GM18505 (cell line): ENCODE measurements at regions not wholly inside any gene's neighbourhood (a gene's known extent, or its start where the extent isn't known, plus 50 kb on each side); places are given as distances from the start of the nearest gene placed in this dataset.
"Not testable (repeated sequence)": the region's sequence is repeated elsewhere in the genome, so short reads cannot be mapped to it uniquely, and the experiment has no call there.

Source experiments
- ATAC-seq: cut with Tn5 transposase; IDR thresholded peaks from one replicate; pipeline ENCODE4 v1.9.1; 2021; ENCODE audit not compliant: unreplicated experiment
- POLR2A ChIP-seq: IDR thresholded peaks from 4 replicates; pipeline ENCODE4 v1.6.1; 2011; ENCODE audit warnings: borderline replicate concordance; ENCODE audit not compliant: insufficient read depth, insufficient read length; ENCODE audit errors: extremely low read depth

DNA sequence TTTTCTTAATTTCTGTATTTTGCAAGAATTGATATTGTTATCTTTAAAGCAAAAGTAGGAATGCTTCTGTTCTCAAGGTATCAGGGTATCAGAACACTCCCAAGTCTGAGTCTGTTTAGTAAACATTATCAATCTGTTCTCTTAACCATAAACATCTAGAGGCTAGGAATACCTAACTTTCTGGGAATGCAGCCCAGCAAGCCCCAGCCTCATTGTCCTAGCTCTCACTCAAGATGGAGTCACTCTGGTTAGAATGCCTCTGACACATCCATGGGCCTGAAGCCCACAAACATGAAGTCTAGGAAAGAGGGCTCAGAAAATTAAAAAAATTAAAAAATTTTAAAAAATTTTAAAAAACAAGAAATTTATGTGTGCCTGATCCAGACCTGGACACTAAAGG is 315.1 kb upstream of the DKK2 start:
- ATAC-seq = no peak
- TF ChIP-seq POLR2A = no peak

DNA sequence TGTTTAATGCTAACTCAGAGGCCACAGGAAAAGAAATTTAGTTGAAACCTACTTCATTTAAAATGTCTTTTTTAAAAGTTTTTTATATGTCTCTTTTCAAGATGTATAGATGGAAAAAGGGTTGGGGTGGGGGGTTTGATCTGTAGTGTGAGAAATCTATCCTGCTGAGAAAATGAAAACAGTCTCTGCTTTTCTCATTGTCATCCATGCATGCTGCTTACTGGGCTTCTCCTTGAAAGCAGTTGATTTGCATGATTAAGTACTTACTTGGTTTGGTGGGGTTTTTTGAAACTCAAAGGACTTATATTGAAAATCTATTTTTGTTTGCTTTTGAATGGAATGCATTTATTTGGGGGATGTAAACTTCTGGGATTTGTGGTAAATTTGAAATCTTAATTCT is 313.6 kb upstream of the DKK2 start:
- no peak for TF ChIP-seq POLR2A
- ATAC-seq = no peak

GRCh38 chr4:107349266-107349665 is 313.2 kb upstream of the DKK2 start:
- no peak for TF ChIP-seq POLR2A

DNA sequence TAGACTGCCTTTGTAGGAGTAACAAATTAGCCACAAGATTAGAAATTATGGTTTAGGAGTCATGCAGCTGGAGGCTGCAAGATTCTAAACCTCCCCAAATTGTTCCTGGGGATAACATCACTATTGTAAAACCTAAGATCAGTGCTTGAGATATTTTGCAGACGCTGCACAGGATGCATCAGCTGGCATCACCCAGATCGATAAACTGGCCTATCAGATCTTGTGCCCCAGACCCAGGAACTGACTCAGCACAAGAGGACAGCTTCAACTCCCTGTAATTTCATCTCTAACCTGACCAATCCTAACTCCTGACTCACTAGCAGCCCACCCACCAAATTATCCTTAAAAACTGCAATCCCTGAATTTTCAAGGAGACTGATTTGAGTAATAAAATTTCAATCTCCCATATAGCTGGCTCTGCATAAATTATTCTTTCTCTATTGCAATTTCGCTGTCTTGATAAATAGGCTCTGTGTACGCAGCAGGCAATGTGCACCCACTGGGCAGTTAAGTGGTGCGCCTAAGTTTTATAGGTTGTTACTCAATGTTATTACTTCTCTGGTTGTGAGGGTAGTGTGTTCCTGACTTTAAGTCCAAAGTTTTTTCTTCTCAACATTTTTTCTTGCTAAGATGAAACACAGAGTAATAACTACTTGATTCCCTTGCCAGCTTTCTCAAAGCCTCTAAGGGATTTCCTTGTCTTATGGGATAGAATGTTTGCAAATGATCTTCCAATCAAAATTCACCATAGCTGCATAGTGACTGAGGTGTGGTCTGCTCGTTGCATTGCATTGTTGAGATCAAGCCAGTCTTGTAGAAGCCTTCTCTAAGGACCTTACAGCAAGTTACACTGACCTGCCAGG is 312.3 kb upstream of the DKK2 start:
- no peak for TF ChIP-seq POLR2A
- ATAC-seq = no peak

More at GRCh38 chr4:107349266-107349665, 313.2 kb upstream of the DKK2 start:
- no peak for ATAC-seq

DNA sequence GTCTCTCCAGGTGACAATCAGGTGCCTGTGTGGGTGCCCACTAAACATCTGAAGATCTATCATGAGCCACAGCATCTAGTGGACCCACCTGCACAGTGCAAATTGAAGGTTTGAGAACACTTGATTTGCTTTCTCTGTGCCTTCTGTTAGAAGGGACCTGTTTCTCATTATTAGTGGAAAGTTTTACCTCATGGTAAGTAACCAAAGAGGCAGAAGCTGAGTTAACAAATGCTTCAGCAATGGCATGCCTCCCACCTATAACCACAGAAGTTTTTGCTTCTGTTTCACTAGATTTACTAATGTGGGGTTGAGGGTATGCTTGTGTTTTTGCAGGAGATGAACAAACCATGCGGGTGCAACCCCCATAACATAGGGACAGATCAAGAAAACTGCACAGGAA is 297.4 kb upstream of the DKK2 start:
- ATAC-seq = no peak
- TF ChIP-seq POLR2A = no peak

GRCh38 chr4:107332656-107333055 is 296.5 kb upstream of the DKK2 start:
- not testable (repeated sequence) for ATAC-seq

GRCh38 chr4:107330916-107331315 is 294.8 kb upstream of the DKK2 start:
- TF ChIP-seq POLR2A = no peak
- no peak for ATAC-seq

DNA sequence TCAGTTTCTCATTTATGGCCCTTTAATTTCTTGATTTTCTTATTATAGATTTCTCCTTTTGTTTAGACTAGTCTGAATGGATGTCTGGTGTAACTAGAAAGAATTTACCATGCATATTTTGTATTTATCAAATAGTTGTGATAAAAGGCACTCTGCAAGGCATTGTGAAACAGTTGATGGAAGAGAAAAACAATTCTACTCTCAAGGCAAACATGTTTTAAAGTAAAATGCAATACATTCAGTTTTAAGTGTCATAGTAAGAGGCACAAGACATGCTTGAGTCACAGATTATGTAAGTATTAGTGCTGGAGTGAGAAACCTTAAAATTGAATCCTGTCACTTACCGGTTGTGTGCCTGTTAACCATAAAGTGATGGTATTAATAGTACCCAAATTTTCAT is 283.3 kb upstream of the DKK2 start:
- ATAC-seq = no peak
- no peak for TF ChIP-seq POLR2A

- TF ChIP-seq POLR2A = no peak
- no peak for ATAC-seq
Measured at GRCh38 chr4:107318078-107318477, 282.0 kb upstream of the DKK2 start.

- no peak for TF ChIP-seq POLR2A
- ATAC-seq = no peak
Measured at GRCh38 chr4:107317611-107318010, 281.5 kb upstream of the DKK2 start.

DNA sequence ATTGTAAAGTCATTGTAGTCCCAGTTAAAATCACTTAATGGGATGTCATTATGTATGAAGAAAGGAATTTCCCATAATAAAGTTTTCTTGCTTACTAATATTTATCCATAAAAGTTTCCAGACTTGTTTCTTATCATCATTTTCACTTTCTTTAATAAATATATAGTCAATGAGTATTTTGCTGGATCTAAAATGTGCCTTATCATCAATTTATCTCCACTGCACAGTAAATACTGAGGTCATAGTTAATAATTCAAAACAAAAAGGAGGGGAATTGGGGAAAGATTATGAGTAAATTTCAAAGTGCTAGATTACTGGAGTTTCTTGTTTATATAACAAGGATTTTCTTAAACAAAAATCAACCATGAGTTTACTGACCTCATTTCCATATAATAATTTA is 279.5 kb upstream of the DKK2 start:
- TF ChIP-seq POLR2A = no peak
- no peak for ATAC-seq

GRCh38 chr4:107314156-107314555 is 278.0 kb upstream of the DKK2 start:
- no peak for ATAC-seq
- TF ChIP-seq POLR2A = no peak

DNA sequence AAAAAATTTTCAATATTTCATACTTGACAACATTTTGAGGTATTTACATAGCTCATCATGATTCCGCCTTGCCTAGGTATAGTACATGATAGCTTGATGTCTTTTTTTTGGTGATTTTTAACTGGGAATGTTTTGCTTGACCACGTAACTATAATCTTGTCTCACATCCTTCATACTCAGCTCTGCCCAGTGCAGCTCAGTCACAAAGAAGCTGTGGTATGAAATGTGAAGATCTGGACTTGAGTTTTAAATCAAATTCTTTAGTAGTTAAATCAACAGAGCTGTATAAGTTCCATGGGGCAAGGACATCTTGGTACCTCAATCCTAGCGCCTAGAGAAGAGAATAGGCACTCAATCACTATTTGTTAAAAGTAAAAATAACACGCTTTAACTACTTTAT is 276.3 kb upstream of the DKK2 start:
- no peak for ATAC-seq
- no peak for TF ChIP-seq POLR2A

- ATAC-seq = no peak
- no peak for TF ChIP-seq POLR2A
Measured at GRCh38 chr4:107304699-107305286, 268.7 kb upstream of the DKK2 start.

DNA sequence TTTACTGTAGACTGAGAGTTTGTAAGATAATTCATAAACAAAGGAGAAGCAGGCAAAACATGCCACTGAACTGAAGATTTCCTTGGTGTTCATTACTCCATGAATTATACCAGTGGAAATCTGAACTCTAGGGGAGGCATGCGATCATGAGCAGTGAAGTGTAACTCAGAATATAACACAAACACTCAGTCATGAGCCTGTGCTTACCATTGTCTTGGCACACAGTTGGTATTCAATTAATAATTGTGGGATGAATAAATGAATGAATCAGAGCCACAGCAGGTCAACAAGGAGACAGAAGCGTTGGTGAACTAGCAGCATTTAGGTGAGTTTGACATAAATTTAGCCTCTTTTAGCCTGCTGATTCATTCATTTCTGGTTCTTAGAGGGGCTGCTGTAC is 263.5 kb upstream of the DKK2 start:
- TF ChIP-seq POLR2A = no peak
- ATAC-seq = no peak

DNA sequence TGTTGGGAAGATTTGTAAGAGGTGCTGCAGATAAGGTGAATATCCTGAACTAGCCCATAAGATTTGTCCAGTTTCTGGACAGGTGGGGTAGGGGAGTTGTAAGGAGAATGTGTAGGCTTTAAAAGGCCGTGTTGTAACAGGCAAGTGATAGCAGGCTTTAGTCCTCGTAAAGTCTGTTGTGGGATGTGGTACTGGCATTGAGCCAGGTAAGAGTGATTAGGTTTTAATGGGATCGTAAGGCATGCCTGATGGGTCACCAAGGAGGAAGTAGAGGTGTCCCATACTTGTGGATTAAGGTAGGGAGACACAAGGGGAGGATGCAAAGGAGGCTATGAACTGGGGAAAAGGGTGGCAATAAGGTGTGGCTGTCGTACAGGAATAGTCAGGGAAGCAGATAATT is 256.9 kb upstream of the DKK2 start:
- no peak for TF ChIP-seq POLR2A
- no peak for ATAC-seq
